ENCODE measurements at regions not wholly inside any gene's neighbourhood (a gene's known extent, or its start where the extent isn't known, plus 50 kb on each side); places are given as distances from the start of the nearest gene placed in this dataset.

GRCh38 chr10:62658516-62658915 is 146.0 kb upstream of the ADO start:
- H3K4me1 Mint-ChIP-seq, result peaks cover 6% of the 10 kb centered on the region
- TF ChIP-seq CTCF (IDR thresholded peaks at IDR 0.05), result no peak
- H3K27me3 Mint-ChIP-seq (ENCODE audit: low read depth, poor library complexity), result peaks cover 2% of the 10 kb centered on the region
- no peak overlapping the region for H3K4me3 Mint-ChIP-seq
- no peaks in the 10 kb centered on the region for H3K9me3 Mint-ChIP-seq
- H3K36me3 Mint-ChIP-seq (ENCODE audit: low read depth), result no peaks in the 10 kb centered on the region
- H3K27ac Mint-ChIP-seq, result no peak overlapping the region
- DNase-seq, result no peak

DNA sequence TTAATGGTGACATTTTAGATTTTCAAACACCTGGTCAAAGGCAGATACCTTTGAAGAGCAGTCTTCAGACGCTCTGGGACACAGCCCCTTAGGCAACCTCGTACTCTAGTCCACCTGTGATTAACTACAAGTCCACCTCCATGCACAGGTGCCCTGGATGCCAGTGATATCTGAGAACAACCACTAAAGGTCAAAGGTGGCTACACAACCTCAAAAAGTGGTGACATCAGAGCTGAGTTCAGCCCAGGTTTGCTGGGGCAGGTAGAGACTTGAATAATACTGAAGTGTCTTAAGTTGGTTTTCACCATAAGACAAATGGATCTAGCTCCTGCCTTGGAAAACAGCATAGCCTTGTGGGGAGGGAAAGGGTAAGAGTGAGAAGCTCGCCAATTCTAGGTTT is 143.4 kb upstream of the ADO start:
- H3K36me3 Mint-ChIP-seq (ENCODE audit: low read depth), result no peaks in the 10 kb centered on the region
- no peak overlapping the region for H3K27ac Mint-ChIP-seq
- H3K4me1 Mint-ChIP-seq, result peaks cover 6% of the 10 kb centered on the region
- TF ChIP-seq CTCF (IDR thresholded peaks at IDR 0.05), result no peak
- DNase-seq, result no peak
- peaks cover 13% of the 10 kb centered on the region for H3K27me3 Mint-ChIP-seq (ENCODE audit: low read depth, poor library complexity)
- H3K4me3 Mint-ChIP-seq, result no peak overlapping the region
- H3K9me3 Mint-ChIP-seq, result no peaks in the 10 kb centered on the region

DNA sequence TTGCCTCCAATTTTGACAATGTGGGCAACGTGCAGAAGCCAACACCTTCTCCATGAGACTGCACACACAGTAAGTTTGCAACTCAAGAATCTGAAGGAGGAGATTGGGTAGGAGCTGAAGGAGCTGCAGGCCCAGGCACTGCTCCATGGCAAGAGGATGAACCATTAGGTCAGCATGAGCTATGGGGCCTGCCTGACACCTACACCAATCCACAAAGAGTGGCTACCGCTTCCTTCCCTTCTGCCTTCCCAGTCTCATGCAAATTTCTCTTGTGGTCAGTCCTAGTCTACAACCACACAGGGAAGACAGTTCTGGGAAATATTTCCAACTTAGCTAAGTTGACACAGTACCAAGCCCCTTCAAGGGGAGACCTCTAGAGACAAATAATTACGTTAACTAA is 142.0 kb upstream of the ADO start:
- no peak overlapping the region for H3K4me3 Mint-ChIP-seq
- H3K27me3 Mint-ChIP-seq (ENCODE audit: low read depth, poor library complexity), result peaks cover 16% of the 10 kb centered on the region
- no peak overlapping the region for H3K27ac Mint-ChIP-seq
- no peak for TF ChIP-seq CTCF (IDR thresholded peaks at IDR 0.05)
- peaks cover 6% of the 10 kb centered on the region for H3K4me1 Mint-ChIP-seq
- no peak for DNase-seq
- no peaks in the 10 kb centered on the region for H3K36me3 Mint-ChIP-seq (ENCODE audit: low read depth)
- H3K9me3 Mint-ChIP-seq, result no peaks in the 10 kb centered on the region

GRCh38 chr10:62665771-62666170 is 138.7 kb upstream of the ADO start:
- Mint-ChIP-seq H3K27me3 (ENCODE audit: low read depth, poor library complexity) (peaks cover 25% of the 10 kb centered on the region), H3K27ac (no peak overlapping the region), H3K36me3 (ENCODE audit: low read depth) (no peaks in the 10 kb centered on the region), H3K4me3 (no peak overlapping the region), H3K4me1 (no peaks in the 10 kb centered on the region), H3K9me3 (no peaks in the 10 kb centered on the region)
- TF ChIP-seq CTCF (IDR thresholded peaks at IDR 0.05), result no peak
- DNase-seq, result no peak

GRCh38 chr10:62666275-62666674 is 138.2 kb upstream of the ADO start:
- no peak overlapping the region for H3K4me3 Mint-ChIP-seq
- H3K36me3 Mint-ChIP-seq (ENCODE audit: low read depth), result no peaks in the 10 kb centered on the region
- no peak for TF ChIP-seq CTCF (IDR thresholded peaks at IDR 0.05)
- no peaks in the 10 kb centered on the region for H3K4me1 Mint-ChIP-seq
- DNase-seq, result no peak
- no peak overlapping the region for H3K27ac Mint-ChIP-seq
- H3K27me3 Mint-ChIP-seq (ENCODE audit: low read depth, poor library complexity), result peaks cover 25% of the 10 kb centered on the region
- no peaks in the 10 kb centered on the region for H3K9me3 Mint-ChIP-seq

- no peaks in the 10 kb centered on the region for H3K4me1 Mint-ChIP-seq
- no peak overlapping the region for H3K27ac Mint-ChIP-seq
- DNase-seq, result no peak
- peaks cover 17% of the 10 kb centered on the region for H3K27me3 Mint-ChIP-seq (ENCODE audit: low read depth, poor library complexity)
- no peak for TF ChIP-seq CTCF (IDR thresholded peaks at IDR 0.05)
- H3K9me3 Mint-ChIP-seq, result peaks cover 6% of the 10 kb centered on the region
- H3K36me3 Mint-ChIP-seq (ENCODE audit: low read depth), result no peaks in the 10 kb centered on the region
- no peak overlapping the region for H3K4me3 Mint-ChIP-seq
These were observed 135.2 kb upstream of the ADO start for GRCh38 chr10:62669341-62669740.
